ENCODE measurements at regions not wholly inside any gene's neighbourhood (a gene's known extent, or its start where the extent isn't known, plus 50 kb on each side); places are given as distances from the start of the nearest gene placed in this dataset.
A peak's percentile ranks its signal among the peaks of the same experiment; 100 is the strongest.

DNA sequence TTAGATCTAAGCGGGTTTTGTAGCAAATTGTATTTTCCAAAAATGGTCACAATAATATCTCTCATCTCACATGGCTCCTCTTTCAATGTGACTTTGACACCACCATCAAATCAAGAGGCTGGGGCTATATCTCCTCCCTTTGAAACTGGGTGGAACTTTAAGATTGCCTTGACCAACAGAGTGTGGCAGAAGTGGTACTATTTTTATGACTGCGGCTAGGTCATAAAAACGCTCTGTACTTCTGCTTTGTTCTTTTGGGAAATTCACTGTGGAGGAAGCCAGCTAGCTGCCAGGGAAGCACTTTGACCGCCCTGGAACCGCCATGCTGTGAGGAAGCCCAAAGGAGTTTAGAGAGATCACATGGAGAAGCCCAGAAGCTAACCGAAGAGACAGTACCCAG lies 50.7 kb upstream of the ACOT11 start:
- no peak for DNase-seq (ENCODE audit: low spot score)

- DNase-seq (ENCODE audit: low spot score): no peak
Observed at GRCh38 chr1:54495954-54496353, 52.1 kb upstream of the ACOT11 start.

DNA sequence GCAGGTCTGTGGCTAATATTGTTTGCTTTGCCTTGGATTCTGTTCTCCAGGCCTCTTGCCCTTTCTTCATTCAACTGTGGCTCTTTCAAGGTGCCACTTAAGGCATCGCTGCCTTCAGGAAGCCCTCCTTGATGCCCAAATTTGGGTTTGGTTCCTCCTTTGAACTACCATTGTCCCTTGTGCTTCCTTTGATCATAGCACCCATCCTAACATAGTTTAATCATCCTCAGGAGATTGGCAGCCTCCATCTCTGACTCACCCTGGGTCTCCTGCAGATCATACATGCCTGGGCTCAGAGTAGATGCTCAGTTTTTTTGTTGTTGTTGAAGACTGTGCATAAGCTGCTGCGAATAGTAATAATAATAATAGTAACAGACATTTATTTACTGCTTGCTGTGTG lies 54.4 kb upstream of the ACOT11 start:
- DNase-seq (ENCODE audit: low spot score): no peak

- no peak for DNase-seq (ENCODE audit: low spot score)
Observed at GRCh38 chr1:54490361-54491248, 57.4 kb upstream of the ACOT11 start.

DNA sequence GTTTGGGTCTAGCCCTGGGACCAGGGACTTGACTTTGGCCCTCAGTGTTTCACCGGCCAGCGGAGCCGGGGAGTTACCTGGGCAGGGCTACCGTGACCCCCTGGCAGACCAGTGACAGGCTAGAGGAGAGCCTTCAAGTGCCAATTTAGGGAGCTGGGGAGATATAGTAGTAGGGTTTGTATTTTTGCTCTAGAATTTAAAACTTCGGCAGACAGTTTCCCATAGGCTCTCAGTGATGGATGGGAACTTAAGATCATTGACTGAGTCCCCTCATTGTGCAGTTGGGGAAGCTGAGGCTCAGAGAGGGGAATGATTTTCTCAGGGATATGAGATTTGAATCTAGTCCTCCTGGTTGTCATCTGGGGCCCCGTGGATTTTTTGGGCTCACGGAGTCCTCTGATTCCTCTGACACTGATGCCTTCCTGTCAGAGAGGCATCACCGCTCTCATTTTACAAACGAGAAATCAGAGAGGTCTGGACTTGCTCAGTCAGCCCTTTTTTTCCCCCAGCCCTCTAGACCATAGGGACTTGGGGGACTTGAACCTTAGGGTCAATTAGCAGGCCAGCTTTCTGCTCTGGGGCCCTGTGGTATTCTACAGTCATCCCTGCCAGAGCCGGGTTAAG lies 58.3 kb upstream of the ACOT11 start:
- no peak for DNase-seq (ENCODE audit: low spot score)

DNA sequence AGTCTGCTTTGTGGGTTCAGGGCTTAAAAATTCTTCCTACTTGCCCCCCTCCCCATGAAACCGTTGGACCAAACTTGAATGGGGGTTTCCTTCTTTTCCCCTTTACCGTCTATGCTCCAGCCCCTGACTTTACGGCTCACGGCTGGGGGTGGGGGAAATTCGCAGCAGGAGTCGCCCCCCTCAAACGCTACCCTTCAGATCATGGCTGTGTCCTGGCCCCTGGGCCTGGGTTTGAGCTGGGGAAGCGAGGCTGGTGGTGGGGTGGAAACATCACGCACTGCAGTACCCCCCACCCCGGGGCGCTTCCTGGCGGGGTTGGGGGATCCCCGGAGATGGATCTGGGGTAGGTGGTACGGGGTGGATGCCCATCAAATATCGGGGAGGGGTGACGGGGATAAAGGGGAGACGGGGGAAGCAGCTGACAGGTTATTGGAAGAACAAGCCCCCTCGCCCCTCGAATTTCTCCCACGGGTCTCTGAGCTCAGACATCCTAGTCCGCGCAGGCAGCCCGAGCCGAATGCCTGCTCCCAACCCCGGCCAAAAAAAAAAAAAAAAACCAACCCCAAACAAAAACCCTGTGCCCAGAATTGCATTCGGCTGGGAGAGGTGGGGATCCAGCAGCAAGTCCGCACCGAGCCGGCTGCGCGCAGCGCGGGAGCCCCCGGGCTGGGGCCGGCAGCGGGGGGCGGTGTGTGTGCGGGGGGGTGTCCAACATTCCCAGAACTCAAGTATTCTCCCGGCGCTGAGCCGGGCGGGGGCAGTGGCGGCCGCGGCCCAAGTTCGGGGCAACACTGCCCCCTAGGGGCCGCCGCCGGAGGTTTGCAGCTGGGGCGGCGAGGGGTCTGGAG lies 59.0 kb upstream of the ACOT11 start:
- DNase-seq (ENCODE audit: low spot score): peak; percentile 65

DNA sequence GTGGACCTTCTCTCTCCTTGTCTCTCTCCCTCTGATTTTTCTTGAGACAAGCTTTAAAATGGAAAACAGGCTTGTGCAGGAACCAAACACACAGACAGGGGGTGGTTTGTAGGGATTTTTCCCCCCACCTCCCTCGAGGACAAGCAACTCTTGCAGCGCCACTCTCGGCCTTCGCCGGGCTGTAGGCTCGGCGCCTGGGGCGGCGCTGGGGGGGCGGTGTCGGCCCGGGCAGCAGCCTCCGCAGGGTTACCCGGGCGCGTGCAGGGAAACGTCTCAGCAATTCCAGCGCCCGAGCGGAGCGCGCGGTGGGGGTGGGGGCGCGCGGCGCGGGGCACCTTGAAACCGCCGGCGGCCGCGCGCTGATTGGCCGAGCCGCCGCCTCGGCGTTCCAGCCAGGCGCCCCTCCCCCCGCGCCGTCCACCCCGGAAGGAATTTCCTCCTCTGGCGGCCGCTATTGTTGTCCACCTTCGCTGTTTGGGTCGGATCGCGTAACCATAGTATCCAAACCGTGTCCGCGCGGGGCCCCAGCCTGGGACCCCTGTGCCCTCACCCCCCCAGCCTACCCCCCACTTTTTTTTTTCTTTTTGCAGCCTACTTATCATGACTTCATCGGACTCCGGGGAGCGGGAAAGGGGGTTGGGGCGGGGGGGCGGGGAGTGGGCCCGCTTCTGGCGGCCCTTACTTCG lies 59.8 kb upstream of the ACOT11 start:
- peak; percentile 83 for DNase-seq (ENCODE audit: low spot score)

DNA sequence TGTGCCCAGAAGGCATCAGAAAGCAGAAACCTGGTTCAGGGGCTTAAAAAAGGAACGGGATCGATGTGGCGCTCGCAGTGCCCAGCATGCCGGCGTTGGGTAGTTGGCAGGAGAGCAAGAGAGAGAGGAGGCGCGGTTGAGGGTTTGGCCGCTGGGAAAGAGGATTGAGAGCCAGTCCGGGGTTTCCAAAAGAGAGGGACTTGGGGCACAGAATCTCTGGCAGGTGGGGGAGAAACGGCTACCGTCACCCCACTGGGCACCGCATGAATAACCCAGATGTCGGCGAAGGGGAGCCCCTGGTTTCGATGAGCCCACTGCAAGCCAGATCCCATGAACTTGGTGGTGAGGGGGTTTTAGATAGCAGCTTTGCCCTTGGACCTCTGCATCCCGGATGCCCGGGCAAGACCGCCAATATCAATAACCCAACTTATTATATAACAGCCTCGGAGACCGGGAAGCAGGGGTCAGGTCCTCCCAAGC lies 60.4 kb upstream of the ACOT11 start:
- DNase-seq (ENCODE audit: low spot score): no peak

- no peak for DNase-seq (ENCODE audit: low spot score)
Observed at GRCh38 chr1:54486907-54487306, 61.1 kb upstream of the ACOT11 start.

- DNase-seq (ENCODE audit: low spot score): no peak
Observed at GRCh38 chr1:54485416-54485815, 62.6 kb upstream of the ACOT11 start.

GRCh38 chr1:54483875-54484437 lies 64.1 kb upstream of the ACOT11 start:
- no peak for DNase-seq (ENCODE audit: low spot score)

DNA sequence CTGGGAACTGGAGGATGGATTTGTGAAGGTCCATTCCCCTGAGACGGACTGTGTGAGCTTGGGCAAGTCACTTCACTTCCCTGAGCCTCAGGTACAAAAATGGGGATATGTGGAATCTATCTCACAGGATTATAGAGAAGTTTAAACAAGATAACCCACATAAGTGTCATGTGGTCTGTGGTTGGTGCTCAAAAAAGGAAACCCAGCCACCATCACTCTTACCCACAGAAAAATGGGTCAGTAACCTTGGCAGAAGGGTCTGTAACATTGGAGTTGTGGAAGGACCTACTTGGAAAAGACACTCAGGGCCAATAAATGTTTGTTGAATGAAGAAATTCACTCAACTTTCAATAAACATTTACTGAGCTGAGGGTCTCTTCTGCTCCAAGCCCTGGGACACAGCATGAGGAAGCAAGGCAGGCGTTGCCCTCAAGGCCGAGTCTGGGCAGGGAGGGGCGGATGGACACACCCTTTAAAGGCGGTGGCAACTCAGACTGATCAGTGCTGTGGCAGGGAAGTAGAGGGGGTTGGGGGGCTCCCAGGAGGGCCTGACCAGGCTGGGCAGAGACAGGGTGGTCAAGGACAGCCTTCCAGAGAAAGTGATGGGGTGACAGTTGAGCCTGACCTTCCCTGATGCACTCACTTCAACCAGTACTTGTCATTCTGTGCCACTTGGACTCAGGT lies 66.7 kb upstream of the ACOT11 start:
- peak; percentile 42 for DNase-seq (ENCODE audit: low spot score)

DNA sequence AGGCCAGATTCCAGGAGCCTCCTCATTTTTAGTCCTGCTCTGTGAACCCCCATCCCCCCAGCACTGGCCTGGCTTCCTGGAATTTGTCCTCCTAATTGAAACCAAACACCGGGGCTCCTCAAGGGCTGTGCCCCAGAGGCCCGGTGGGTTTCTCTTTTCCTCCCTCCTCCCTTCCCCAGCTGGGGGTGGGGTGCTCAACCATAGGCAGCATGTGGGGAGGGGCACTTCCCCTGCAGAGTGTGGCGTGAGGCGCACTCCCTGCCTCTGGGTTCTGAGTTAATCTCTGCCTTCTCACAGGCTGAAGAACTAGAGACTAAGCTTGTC lies 67.5 kb upstream of the ACOT11 start:
- peak; percentile 26 for DNase-seq (ENCODE audit: low spot score)

DNA sequence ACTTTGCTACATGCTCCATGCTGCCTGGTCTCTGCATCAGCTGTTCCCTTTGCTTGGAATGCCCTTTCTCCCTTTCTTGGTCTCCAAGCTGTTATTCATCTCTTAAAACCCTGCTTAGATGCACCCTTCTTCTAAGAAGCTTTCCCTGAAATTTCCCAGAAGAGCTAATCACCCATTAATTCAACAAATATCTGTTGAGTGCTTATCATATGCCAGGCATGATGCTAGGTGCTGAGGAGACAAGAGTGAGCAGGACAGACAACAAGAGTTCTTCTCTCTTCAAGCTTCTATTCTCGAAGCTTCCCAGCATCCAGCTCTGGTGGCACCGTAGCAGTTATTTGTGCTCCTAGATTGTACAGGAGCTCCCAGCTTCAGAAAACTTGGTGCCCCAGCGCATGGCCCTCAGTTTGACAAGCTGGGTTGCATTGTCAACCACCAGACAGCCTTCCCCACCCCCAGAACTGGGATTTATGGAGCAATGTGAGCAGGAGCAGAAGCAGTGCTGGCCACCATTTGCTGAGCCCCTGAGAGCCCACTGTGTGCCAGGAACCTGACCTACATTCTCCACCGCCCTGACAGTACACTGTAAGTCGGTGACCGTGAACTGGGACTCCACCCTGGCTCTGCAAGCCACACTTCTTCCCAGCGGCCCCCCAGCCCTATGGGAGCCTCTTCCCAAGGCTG lies 68.0 kb upstream of the ACOT11 start:
- DNase-seq (ENCODE audit: low spot score): no peak

GRCh38 chr1:54479251-54479650 lies 68.8 kb upstream of the ACOT11 start:
- DNase-seq (ENCODE audit: low spot score): no peak

GRCh38 chr1:54477153-54477561 lies 70.9 kb upstream of the ACOT11 start:
- DNase-seq (ENCODE audit: low spot score): peak; percentile 31

DNA sequence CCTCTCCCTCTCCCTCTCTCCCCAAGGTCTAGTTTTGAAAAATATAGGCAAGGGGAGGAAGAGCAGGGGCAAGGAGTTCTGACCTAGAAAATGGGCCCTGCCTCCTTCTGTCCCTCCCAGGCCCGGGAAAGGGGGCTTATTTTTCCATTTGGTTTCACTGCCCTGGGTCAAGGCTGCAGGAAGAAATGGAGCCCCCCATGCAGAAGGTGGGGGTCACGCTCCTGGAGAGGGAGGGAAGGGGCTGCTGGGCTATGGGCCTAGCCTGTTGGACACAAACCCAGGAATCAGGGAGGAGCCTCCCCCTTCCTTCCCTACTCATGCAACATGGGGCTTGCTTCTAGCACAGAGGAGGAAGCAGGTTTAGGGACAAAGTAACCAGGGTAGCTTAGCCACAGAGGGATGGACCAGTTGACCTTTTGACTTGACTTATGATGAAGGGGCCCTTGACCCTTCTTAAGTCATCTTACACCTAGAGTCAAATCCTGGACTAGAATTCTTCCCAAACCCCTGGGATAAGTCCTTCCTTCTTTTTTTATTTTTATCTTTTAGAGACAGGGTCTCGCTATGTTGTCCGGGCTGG lies 70.4 kb upstream of the SSBP3 start:
- no peak for DNase-seq (ENCODE audit: low spot score)

- DNase-seq (ENCODE audit: low spot score): no peak
Observed at GRCh38 chr1:54475946-54476516, 69.8 kb upstream of the SSBP3 start.

- peak; percentile 75 for DNase-seq (ENCODE audit: low spot score)
Observed at GRCh38 chr1:54475357-54475881, 69.2 kb upstream of the SSBP3 start.

All from CD4-positive, alpha-beta T cell treated with Interleukin-2 at 100 ng/mL for 4 hours (primary cell).